ENCODE measurements at regions not wholly inside any gene's neighbourhood (a gene's known extent, or its start where the extent isn't known, plus 50 kb on each side); places are given as distances from the start of the nearest gene placed in this dataset.

GRCh38 chr3:105255350-105255749 lies 111.4 kb upstream of the ALCAM start:
- intact Hi-C loops (cut with micrococcal nuclease; ENCODE audit: unreplicated experiment): no loop called here
- Histone ChIP-seq H3K4me3 (ENCODE audit: low read depth, low read length) (no peak overlapping the region), H3K9me3 (no peaks in the 10 kb centered on the region), H3K27me3 (replicated peaks; ENCODE audit: control insufficient read depth, insufficient read depth, low read length) (no peaks in the 10 kb centered on the region), H3K36me3 (ENCODE audit: control insufficient read depth, insufficient read depth, low read length) (no peaks in the 10 kb centered on the region), H3K4me1 (no peaks in the 10 kb centered on the region)
- no peaks in the 10 kb centered on the region for H3K9me3 Mint-ChIP-seq (ENCODE audit: unreplicated experiment)
- H3K36me3 Mint-ChIP-seq (ENCODE audit: insufficient read depth, unreplicated experiment): no peaks in the 10 kb centered on the region
- H3K27ac Mint-ChIP-seq (ENCODE audit: unreplicated experiment): no peak overlapping the region
- TF ChIP-seq CTCF (IDR thresholded peaks at IDR 0.05; ENCODE audit: insufficient read depth in 1 of 2, low read depth in 1 of 2, low read length in 1 of 2, severe bottlenecking in 1 of 2, unreplicated experiment in 1 of 2): no peak
- H3K4me3 Mint-ChIP-seq (ENCODE audit: unreplicated experiment): no peak overlapping the region
- CTCF ChIA-PET: no interaction called here
- BruUV-seq (replicated peaks): no TSS peak
- H3K4me1 Mint-ChIP-seq (ENCODE audit: low read depth, unreplicated experiment): no peaks in the 10 kb centered on the region
- H3K27me3 Mint-ChIP-seq (ENCODE audit: insufficient read depth, unreplicated experiment): peaks cover 2% of the 10 kb centered on the region
- POLR2A ChIA-PET: no interaction called here
- DNase-seq: no peak

- no peaks in the 10 kb centered on the region for H3K36me3 ChIP-seq (ENCODE audit: control insufficient read depth, insufficient read depth, low read length)
- H3K4me3 ChIP-seq (ENCODE audit: low read depth, low read length): no peak overlapping the region
- no peaks in the 10 kb centered on the region for H3K9me3 ChIP-seq
- DNase-seq: no peak
- no peak overlapping the region for H3K27ac Mint-ChIP-seq (ENCODE audit: unreplicated experiment)
- TF ChIP-seq CTCF (IDR thresholded peaks at IDR 0.05; ENCODE audit: insufficient read depth in 1 of 2, low read depth in 1 of 2, low read length in 1 of 2, severe bottlenecking in 1 of 2, unreplicated experiment in 1 of 2): no peak
- H3K36me3 Mint-ChIP-seq (ENCODE audit: insufficient read depth, unreplicated experiment): no peaks in the 10 kb centered on the region
- intact Hi-C loops (cut with micrococcal nuclease; ENCODE audit: unreplicated experiment): no loop called here
- no peaks in the 10 kb centered on the region for H3K4me1 Mint-ChIP-seq (ENCODE audit: low read depth, unreplicated experiment)
- H3K4me1 ChIP-seq: no peaks in the 10 kb centered on the region
- ChIA-PET CTCF (no interaction called here), POLR2A (no interaction called here)
- no peaks in the 10 kb centered on the region for H3K9me3 Mint-ChIP-seq (ENCODE audit: unreplicated experiment)
- H3K27me3 ChIP-seq (replicated peaks; ENCODE audit: control insufficient read depth, insufficient read depth, low read length): no peaks in the 10 kb centered on the region
- no TSS peak for BruUV-seq (replicated peaks)
- H3K27me3 Mint-ChIP-seq (ENCODE audit: insufficient read depth, unreplicated experiment): peaks cover 2% of the 10 kb centered on the region
- H3K4me3 Mint-ChIP-seq (ENCODE audit: unreplicated experiment): no peak overlapping the region
These were observed 107.2 kb upstream of the ALCAM start for GRCh38 chr3:105259496-105259895.

GRCh38 chr3:105260385-105260784 lies 106.3 kb upstream of the ALCAM start:
- no peak overlapping the region for H3K27ac Mint-ChIP-seq (ENCODE audit: unreplicated experiment)
- no peak overlapping the region for H3K4me3 Mint-ChIP-seq (ENCODE audit: unreplicated experiment)
- H3K27me3 Mint-ChIP-seq (ENCODE audit: insufficient read depth, unreplicated experiment): no peaks in the 10 kb centered on the region
- H3K4me1 Mint-ChIP-seq (ENCODE audit: low read depth, unreplicated experiment): no peaks in the 10 kb centered on the region
- POLR2A ChIA-PET: no interaction called here
- CTCF ChIA-PET: no interaction called here
- DNase-seq: no peak
- H3K36me3 ChIP-seq (ENCODE audit: control insufficient read depth, insufficient read depth, low read length): no peaks in the 10 kb centered on the region
- H3K27me3 ChIP-seq (replicated peaks; ENCODE audit: control insufficient read depth, insufficient read depth, low read length): no peaks in the 10 kb centered on the region
- no peak for TF ChIP-seq CTCF (IDR thresholded peaks at IDR 0.05; ENCODE audit: insufficient read depth in 1 of 2, low read depth in 1 of 2, low read length in 1 of 2, severe bottlenecking in 1 of 2, unreplicated experiment in 1 of 2)
- H3K4me1 ChIP-seq: no peaks in the 10 kb centered on the region
- no peaks in the 10 kb centered on the region for H3K36me3 Mint-ChIP-seq (ENCODE audit: insufficient read depth, unreplicated experiment)
- BruUV-seq (replicated peaks): no TSS peak
- intact Hi-C loops (cut with micrococcal nuclease; ENCODE audit: unreplicated experiment): no loop called here
- H3K9me3 Mint-ChIP-seq (ENCODE audit: unreplicated experiment): no peaks in the 10 kb centered on the region
- no peaks in the 10 kb centered on the region for H3K9me3 ChIP-seq
- no peak overlapping the region for H3K4me3 ChIP-seq (ENCODE audit: low read depth, low read length)

Measured in Caco-2 (cell line).